SK-N-SH (cell line): ENCODE measurements at regions not wholly inside any gene's neighbourhood (a gene's known extent, or its start where the extent isn't known, plus 50 kb on each side); places are given as distances from the start of the nearest gene placed in this dataset.

ENCODE experiments used
- EP300 ChIP-seq, 2 experiments: IDR thresholded peaks; 2 replicates each; pipeline versions ENCODE4 v1.4.0 to v1.6.1; 2012; ENCODE audit warnings: borderline replicate concordance in 1 of 2, low read depth in 1 of 2, low read length in 1 of 2
- EZH2phosphoT487 ChIP-seq: fragments of 200-600 bp; sonication (generic); IDR thresholded peaks from 2 replicates; pipeline ENCODE4 v1.6.1; 2017; ENCODE audit warnings: low read depth, mixed run types, mild to moderate bottlenecking, antibody characterized with exemption, moderate library complexity, borderline replicate concordance
- FOXJ3 ChIP-seq: sonication (generic); formaldehyde crosslinking; IDR thresholded peaks from 2 replicates; pipeline ENCODE4 v1.5.1; 2020; ENCODE audit warnings: mild to moderate bottlenecking, missing genetic modification reagents
- MEF2A ChIP-seq: IDR thresholded peaks from 2 replicates; pipeline ENCODE4 v1.4.0; 2012; ENCODE audit warnings: low read depth, borderline replicate concordance
- RAD21 ChIP-seq: IDR thresholded peaks from 2 replicates; pipeline ENCODE4 v1.6.1; 2012; ENCODE audit warnings: mild to moderate bottlenecking, low read length
- TF ChIP-seq, protein P1 (sequence below): IDR thresholded peaks from 2 replicates; pipeline ENCODE4 v1.4.0; 2012; ENCODE audit warnings: low read depth, borderline replicate concordance
- TF ChIP-seq, protein P2 (sequence below): IDR thresholded peaks from 2 replicates; pipeline ENCODE4 v1.4.0; 2012; ENCODE audit warnings: low read depth
- TF ChIP-seq, protein P3 (sequence below): fragments of 200-600 bp; sonication (generic); IDR thresholded peaks from 2 replicates; pipeline ENCODE4 v1.6.1; 2017; ENCODE audit warnings: antibody characterized with exemption, mild to moderate bottlenecking, moderate library complexity

- no peak for TF ChIP-seq MEF2A
- TF ChIP-seq, protein P1, sequence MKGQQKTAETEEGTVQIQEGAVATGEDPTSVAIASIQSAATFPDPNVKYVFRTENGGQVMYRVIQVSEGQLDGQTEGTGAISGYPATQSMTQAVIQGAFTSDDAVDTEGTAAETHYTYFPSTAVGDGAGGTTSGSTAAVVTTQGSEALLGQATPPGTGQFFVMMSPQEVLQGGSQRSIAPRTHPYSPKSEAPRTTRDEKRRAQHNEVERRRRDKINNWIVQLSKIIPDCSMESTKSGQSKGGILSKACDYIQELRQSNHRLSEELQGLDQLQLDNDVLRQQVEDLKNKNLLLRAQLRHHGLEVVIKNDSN, result no peak
- TF ChIP-seq FOXJ3 (CRISPR knock-in tag), result no peak
- TF ChIP-seq, protein P2, sequence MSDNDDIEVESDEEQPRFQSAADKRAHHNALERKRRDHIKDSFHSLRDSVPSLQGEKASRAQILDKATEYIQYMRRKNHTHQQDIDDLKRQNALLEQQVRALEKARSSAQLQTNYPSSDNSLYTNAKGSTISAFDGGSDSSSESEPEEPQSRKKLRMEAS, result no peak
- TF ChIP-seq RAD21, result no peak
- TF ChIP-seq, protein P3, sequence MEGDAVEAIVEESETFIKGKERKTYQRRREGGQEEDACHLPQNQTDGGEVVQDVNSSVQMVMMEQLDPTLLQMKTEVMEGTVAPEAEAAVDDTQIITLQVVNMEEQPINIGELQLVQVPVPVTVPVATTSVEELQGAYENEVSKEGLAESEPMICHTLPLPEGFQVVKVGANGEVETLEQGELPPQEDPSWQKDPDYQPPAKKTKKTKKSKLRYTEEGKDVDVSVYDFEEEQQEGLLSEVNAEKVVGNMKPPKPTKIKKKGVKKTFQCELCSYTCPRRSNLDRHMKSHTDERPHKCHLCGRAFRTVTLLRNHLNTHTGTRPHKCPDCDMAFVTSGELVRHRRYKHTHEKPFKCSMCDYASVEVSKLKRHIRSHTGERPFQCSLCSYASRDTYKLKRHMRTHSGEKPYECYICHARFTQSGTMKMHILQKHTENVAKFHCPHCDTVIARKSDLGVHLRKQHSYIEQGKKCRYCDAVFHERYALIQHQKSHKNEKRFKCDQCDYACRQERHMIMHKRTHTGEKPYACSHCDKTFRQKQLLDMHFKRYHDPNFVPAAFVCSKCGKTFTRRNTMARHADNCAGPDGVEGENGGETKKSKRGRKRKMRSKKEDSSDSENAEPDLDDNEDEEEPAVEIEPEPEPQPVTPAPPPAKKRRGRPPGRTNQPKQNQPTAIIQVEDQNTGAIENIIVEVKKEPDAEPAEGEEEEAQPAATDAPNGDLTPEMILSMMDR, result no peak
- no peak for TF ChIP-seq EZH2phosphoT487
- no peak for TF ChIP-seq EP300 (IDR thresholded peaks at IDR 0.05; ENCODE audit: borderline replicate concordance in 1 of 2, low read depth in 1 of 2, low read length in 1 of 2)
Measured at GRCh38 chr11:23919455-23919854, 577.4 kb upstream of the LUZP2 start.
